Type B pancreatic cell (in vitro differentiated cells): ENCODE measurements at regions not wholly inside any gene's neighbourhood (a gene's known extent, or its start where the extent isn't known, plus 50 kb on each side); places are given as distances from the start of the nearest gene placed in this dataset.

Source experiments
- DNase-seq: peaks from one replicate; pipeline ENCODE4 v3.0.0; 2021; ENCODE audit warnings: mixed read lengths; ENCODE audit not compliant: unreplicated experiment; ENCODE audit errors: extremely low spot score
- H3K27ac Mint-ChIP-seq: 2 replicates; pipeline ENCODE4 v1.8.0; 2021; ENCODE audit warnings: mild to moderate bottlenecking, mixed read lengths
- H3K27me3 Mint-ChIP-seq: 2 replicates; pipeline ENCODE4 v1.8.0; 2021; ENCODE audit warnings: mixed read lengths
- H3K36me3 Mint-ChIP-seq: 2 replicates; pipeline ENCODE4 v1.8.0; 2021; ENCODE audit warnings: mixed read lengths
- H3K4me1 Mint-ChIP-seq: one replicate; pipeline ENCODE4 v1.8.0; 2021; ENCODE audit warnings: mixed read lengths; ENCODE audit not compliant: unreplicated experiment
- H3K4me3 Mint-ChIP-seq: 2 replicates; pipeline ENCODE4 v1.8.0; 2021; ENCODE audit warnings: mild to moderate bottlenecking, mixed read lengths
- H3K9me3 Mint-ChIP-seq: 2 replicates; pipeline ENCODE4 v1.8.0; 2021; ENCODE audit warnings: mixed read lengths
- TF ChIP-seq, protein P1 (sequence below): fragments of 200-600 bp; sonication (generic); conservative IDR thresholded peaks from 2 replicates; pipeline ENCODE4 v1.5.0; 2021; ENCODE audit warnings: antibody characterized with exemption, mild to moderate bottlenecking

- DNase-seq = no peak
- Mint-ChIP-seq H3K4me3 (no peak overlapping the region), H3K27me3 (peaks cover 3% of the 10 kb centered on the region), H3K9me3 (peaks cover 6% of the 10 kb centered on the region), H3K36me3 (no peaks in the 10 kb centered on the region), H3K27ac (no peak overlapping the region), H3K4me1 (peaks cover 4% of the 10 kb centered on the region)
- TF ChIP-seq, protein P1, sequence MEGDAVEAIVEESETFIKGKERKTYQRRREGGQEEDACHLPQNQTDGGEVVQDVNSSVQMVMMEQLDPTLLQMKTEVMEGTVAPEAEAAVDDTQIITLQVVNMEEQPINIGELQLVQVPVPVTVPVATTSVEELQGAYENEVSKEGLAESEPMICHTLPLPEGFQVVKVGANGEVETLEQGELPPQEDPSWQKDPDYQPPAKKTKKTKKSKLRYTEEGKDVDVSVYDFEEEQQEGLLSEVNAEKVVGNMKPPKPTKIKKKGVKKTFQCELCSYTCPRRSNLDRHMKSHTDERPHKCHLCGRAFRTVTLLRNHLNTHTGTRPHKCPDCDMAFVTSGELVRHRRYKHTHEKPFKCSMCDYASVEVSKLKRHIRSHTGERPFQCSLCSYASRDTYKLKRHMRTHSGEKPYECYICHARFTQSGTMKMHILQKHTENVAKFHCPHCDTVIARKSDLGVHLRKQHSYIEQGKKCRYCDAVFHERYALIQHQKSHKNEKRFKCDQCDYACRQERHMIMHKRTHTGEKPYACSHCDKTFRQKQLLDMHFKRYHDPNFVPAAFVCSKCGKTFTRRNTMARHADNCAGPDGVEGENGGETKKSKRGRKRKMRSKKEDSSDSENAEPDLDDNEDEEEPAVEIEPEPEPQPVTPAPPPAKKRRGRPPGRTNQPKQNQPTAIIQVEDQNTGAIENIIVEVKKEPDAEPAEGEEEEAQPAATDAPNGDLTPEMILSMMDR = no peak
Observed at GRCh38 chr12:94049718-94050117, 98.7 kb upstream of the PLXNC1 start.

DNA sequence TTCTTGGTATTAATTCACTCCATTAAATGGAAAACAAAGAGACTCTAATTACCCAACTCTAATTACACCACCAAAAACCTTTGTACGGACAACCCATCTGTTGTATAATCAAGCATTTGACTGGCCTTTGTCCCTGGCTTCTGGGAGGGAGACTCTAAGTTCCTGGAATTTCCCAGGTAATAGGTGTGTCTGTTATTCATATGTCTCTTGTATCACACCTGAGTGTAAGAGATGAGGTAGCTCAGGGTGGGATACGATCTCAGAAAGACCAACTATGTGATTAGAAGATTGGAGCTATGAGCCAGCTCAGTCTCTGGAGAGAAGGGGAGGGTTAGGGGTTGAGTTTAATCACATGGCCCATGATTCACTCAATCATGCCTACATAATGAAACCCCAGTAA lies 94.7 kb upstream of the PLXNC1 start:
- peaks cover 6% of the 10 kb centered on the region for H3K9me3 Mint-ChIP-seq
- H3K36me3 Mint-ChIP-seq = no peaks in the 10 kb centered on the region
- DNase-seq = no peak
- peaks cover 3% of the 10 kb centered on the region for H3K27me3 Mint-ChIP-seq
- H3K27ac Mint-ChIP-seq = no peak overlapping the region
- peaks cover 9% of the 10 kb centered on the region for H3K4me1 Mint-ChIP-seq
- H3K4me3 Mint-ChIP-seq = no peak overlapping the region
- TF ChIP-seq, protein P1 = no peak

GRCh38 chr12:94055528-94055927 lies 92.8 kb upstream of the PLXNC1 start:
- no peak for DNase-seq
- peaks cover 3% of the 10 kb centered on the region for H3K27me3 Mint-ChIP-seq
- TF ChIP-seq, protein P1 = no peak
- H3K4me3 Mint-ChIP-seq = no peak overlapping the region
- peaks cover 6% of the 10 kb centered on the region for H3K9me3 Mint-ChIP-seq
- peaks cover 15% of the 10 kb centered on the region for H3K4me1 Mint-ChIP-seq
- no peak overlapping the region for H3K27ac Mint-ChIP-seq
- no peaks in the 10 kb centered on the region for H3K36me3 Mint-ChIP-seq

- Mint-ChIP-seq H3K4me3 (no peak overlapping the region), H3K36me3 (no peaks in the 10 kb centered on the region), H3K4me1 (peaks cover 15% of the 10 kb centered on the region), H3K27me3 (peaks cover 1% of the 10 kb centered on the region), H3K9me3 (peaks cover 4% of the 10 kb centered on the region), H3K27ac (no peak overlapping the region)
- DNase-seq = no peak
- TF ChIP-seq, protein P1 = no peak
Observed at GRCh38 chr12:94056419-94057158, 91.8 kb upstream of the PLXNC1 start.

DNA sequence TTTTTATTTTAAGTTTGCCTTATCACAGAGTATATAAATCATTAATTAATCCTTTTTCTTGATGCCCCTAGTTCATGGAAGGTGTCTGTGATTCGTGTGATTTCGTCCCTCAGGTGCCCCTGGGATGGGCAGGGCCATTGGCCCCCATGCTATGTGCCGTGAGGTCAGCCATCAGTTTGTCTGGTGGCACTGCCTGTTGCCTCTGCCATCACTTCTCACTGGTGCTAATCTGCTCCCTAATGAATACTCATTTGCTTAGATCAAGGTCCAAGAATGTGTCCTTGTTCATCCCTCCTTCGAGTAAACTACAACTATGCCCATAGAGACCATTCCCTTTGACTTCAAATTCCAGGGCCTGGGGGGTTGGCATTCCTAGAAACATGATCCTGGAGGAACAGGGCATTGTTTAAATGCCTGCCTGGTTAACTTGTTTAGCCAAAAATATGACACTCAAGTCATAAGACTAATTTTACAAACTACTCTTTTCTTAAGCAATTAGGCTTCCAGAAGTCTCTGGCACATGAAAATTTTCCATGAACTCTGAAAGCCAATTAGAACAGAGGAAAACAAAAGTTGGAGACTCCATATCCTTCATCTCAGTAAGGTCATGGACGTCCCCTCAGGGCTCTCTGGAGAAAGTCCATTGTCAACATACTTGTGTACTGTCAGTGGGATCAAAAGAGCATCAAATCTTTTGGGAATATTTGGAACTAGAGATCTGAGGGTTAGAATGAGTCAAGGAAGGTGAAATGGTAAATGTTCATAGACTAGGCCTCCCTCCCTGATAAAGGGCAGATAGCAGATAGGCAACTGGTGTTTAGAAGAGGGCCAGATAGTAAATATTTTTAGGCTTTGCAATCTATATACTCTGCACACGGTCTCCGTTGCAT lies 90.9 kb upstream of the PLXNC1 start:
- Mint-ChIP-seq H3K27ac (no peak overlapping the region), H3K36me3 (no peaks in the 10 kb centered on the region), H3K27me3 (no peaks in the 10 kb centered on the region), H3K9me3 (no peaks in the 10 kb centered on the region), H3K4me1 (peaks cover 15% of the 10 kb centered on the region), H3K4me3 (no peak overlapping the region)
- no peak for DNase-seq
- TF ChIP-seq, protein P1 = no peak
